HEK293 (cell line): ENCODE measurements at regions not wholly inside any gene's neighbourhood (a gene's known extent, or its start where the extent isn't known, plus 50 kb on each side); places are given as distances from the start of the nearest gene placed in this dataset.

Source experiments
- CTCF ChIA-PET: fragments of 350-600 bp; formaldehyde crosslinking; extraction: SDS; loops from one replicate; lab custom pipeline; 2021; ENCODE audit warnings: antibody characterized with exemption; lab: Yijun Ruan, JAX
- POLR2A ChIA-PET: fragments of 300-600 bp; formaldehyde crosslinking; extraction: SDS; loops from one replicate; lab custom pipeline; 2020; ENCODE audit warnings: antibody characterized with exemption, inconsistent platforms; lab: Yijun Ruan, JAX
- H3K27ac ChIP-seq: fragments of 200-500 bp; sonication (Bioruptor generic); 2 replicates; pipeline ENCODE4 v1.5.1; 2014; ENCODE audit warnings: low read depth, low read length, control low read depth, inconsistent platforms; ENCODE audit errors: extremely low read depth
- H3K36me3 ChIP-seq, 2 experiments: fragments of 200-500 bp in 1 of 2; sonication (Bioruptor generic) in 1 of 2; 1 replicate in 1 of 2; 2 replicates in 1 of 2; pipeline ENCODE4 v1.5.1; 2014 to 2017; ENCODE audit warnings: inconsistent platforms in 2 of 2, low read length in 2 of 2; ENCODE audit not compliant: control insufficient read depth in 2 of 2, insufficient read depth in 1 of 2
- H3K4me1 ChIP-seq: fragments of 200-500 bp; sonication (Bioruptor generic); 2 replicates; pipeline ENCODE4 v1.5.1; 2014; ENCODE audit warnings: mild to moderate bottlenecking, low read length, inconsistent platforms; ENCODE audit not compliant: control insufficient read depth, insufficient read depth
- H3K4me3 ChIP-seq: 2 replicates; pipeline ENCODE4 v1.5.1; 2011; ENCODE audit warnings: low read depth, mild to moderate bottlenecking, control low read depth, low read length, moderate library complexity
- H3K9me3 ChIP-seq: fragments of 200-500 bp; sonication (Bioruptor generic); 2 replicates; pipeline ENCODE4 v1.5.1; 2014; ENCODE audit warnings: low read depth, low read length, inconsistent platforms; ENCODE audit not compliant: control insufficient read depth, insufficient read depth
- AEBP2 ChIP-seq: fragments of 450-650 bp; formaldehyde crosslinking; IDR thresholded peaks from 2 replicates; pipeline ENCODE4 v1.5.1; 2016; ENCODE audit warnings: missing biosample characterization, missing genetic modification characterization, borderline replicate concordance
- SCRT1 ChIP-seq: fragments of 450-650 bp; formaldehyde crosslinking; IDR thresholded peaks from 2 replicates; pipeline ENCODE4 v1.5.1; 2016; ENCODE audit warnings: missing biosample characterization, missing genetic modification characterization, borderline replicate concordance
- SP3 ChIP-seq: fragments of 450-650 bp; formaldehyde crosslinking; IDR thresholded peaks from 2 replicates; pipeline ENCODE4 v1.5.1; 2016; ENCODE audit warnings: missing biosample characterization, missing genetic modification characterization
- ZBTB7A ChIP-seq: fragments of 450-650 bp; formaldehyde crosslinking; IDR thresholded peaks from 2 replicates; pipeline ENCODE4 v1.5.1; 2016; ENCODE audit warnings: low read depth, missing biosample characterization, missing genetic modification characterization
- ZFP37 ChIP-seq: fragments of 450-650 bp; formaldehyde crosslinking; IDR thresholded peaks from 2 replicates; pipeline ENCODE4 v1.5.1; 2016; ENCODE audit warnings: missing biosample characterization, missing genetic modification characterization
- ZFP41 ChIP-seq: fragments of 450-650 bp; formaldehyde crosslinking; IDR thresholded peaks from 2 replicates; pipeline ENCODE4 v1.5.1; 2016; ENCODE audit warnings: missing biosample characterization, missing genetic modification characterization, borderline replicate concordance
- ZIC2 ChIP-seq: fragments of 450-650 bp; formaldehyde crosslinking; IDR thresholded peaks from 2 replicates; pipeline ENCODE4 v1.5.1; 2016; ENCODE audit warnings: missing biosample characterization, missing genetic modification characterization
- ZNF121 ChIP-seq: fragments of 450-650 bp; formaldehyde crosslinking; IDR thresholded peaks from 2 replicates; pipeline ENCODE4 v1.5.1; 2016; ENCODE audit warnings: missing biosample characterization, missing genetic modification characterization
- ZNF174 ChIP-seq: fragments of 450-650 bp; formaldehyde crosslinking; IDR thresholded peaks from 2 replicates; pipeline ENCODE4 v1.5.0; 2017; ENCODE audit warnings: missing biosample characterization, mild to moderate bottlenecking, missing genetic modification characterization
- ZNF214 ChIP-seq: fragments of 450-650 bp; formaldehyde crosslinking; IDR thresholded peaks from 2 replicates; pipeline ENCODE4 v1.5.1; 2017; ENCODE audit warnings: missing biosample characterization, mild to moderate bottlenecking, missing genetic modification characterization, borderline replicate concordance
- ZNF274 ChIP-seq, 2 experiments: fragments of 200-500 bp in 1 of 2; fragments of 450-650 bp in 1 of 2; sonication (Bioruptor generic) in 1 of 2; formaldehyde crosslinking in 1 of 2; IDR thresholded peaks; 2 replicates each; pipeline versions ENCODE4 v1.5.1 to v1.6.1; 2014 to 2016; ENCODE audit warnings: borderline replicate concordance in 1 of 2, inconsistent platforms in 1 of 2, low read length in 1 of 2, missing biosample characterization in 1 of 2, missing genetic modification characterization in 1 of 2
- ZNF426 ChIP-seq: fragments of 450-650 bp; formaldehyde crosslinking; IDR thresholded peaks from 2 replicates; pipeline ENCODE4 v1.5.1; 2017; ENCODE audit warnings: missing biosample characterization, missing genetic modification characterization, mild to moderate bottlenecking, inconsistent platforms, moderate library complexity
- ZNF433 ChIP-seq: fragments of 450-650 bp; formaldehyde crosslinking; IDR thresholded peaks from 2 replicates; pipeline ENCODE4 v1.5.1; 2016; ENCODE audit warnings: missing biosample characterization, missing genetic modification characterization, low read depth
- ZNF449 ChIP-seq: fragments of 450-650 bp; formaldehyde crosslinking; IDR thresholded peaks from 2 replicates; pipeline ENCODE4 v1.5.1; 2017; ENCODE audit warnings: missing biosample characterization, mild to moderate bottlenecking, missing genetic modification characterization, moderate library complexity
- ZNF510 ChIP-seq: fragments of 450-650 bp; formaldehyde crosslinking; IDR thresholded peaks from 2 replicates; pipeline ENCODE4 v1.5.1; 2018; ENCODE audit warnings: mild to moderate bottlenecking, missing genetic modification characterization, missing biosample characterization; ENCODE audit not compliant: insufficient replicate concordance
- ZNF529 ChIP-seq: fragments of 450-650 bp; formaldehyde crosslinking; IDR thresholded peaks from 2 replicates; pipeline ENCODE4 v1.5.1; 2017; ENCODE audit warnings: missing genetic modification characterization, missing biosample characterization; ENCODE audit not compliant: insufficient replicate concordance
- ZNF548 ChIP-seq: fragments of 450-650 bp; formaldehyde crosslinking; IDR thresholded peaks from 2 replicates; pipeline ENCODE4 v1.5.1; 2016; ENCODE audit warnings: missing biosample characterization, missing genetic modification characterization
- ZNF560 ChIP-seq: fragments of 450-650 bp; formaldehyde crosslinking; IDR thresholded peaks from 2 replicates; pipeline ENCODE4 v1.5.1; 2017; ENCODE audit warnings: missing biosample characterization, missing genetic modification characterization, borderline replicate concordance
- ZNF610 ChIP-seq: fragments of 450-650 bp; formaldehyde crosslinking; IDR thresholded peaks from 2 replicates; pipeline ENCODE4 v1.5.1; 2016; ENCODE audit warnings: missing biosample characterization, missing genetic modification characterization, borderline replicate concordance
- ZNF707 ChIP-seq: fragments of 450-650 bp; formaldehyde crosslinking; IDR thresholded peaks from 2 replicates; pipeline ENCODE4 v1.5.1; 2016; ENCODE audit warnings: missing biosample characterization, missing genetic modification characterization
- ZNF776 ChIP-seq: fragments of 450-650 bp; formaldehyde crosslinking; IDR thresholded peaks from 2 replicates; pipeline ENCODE4 v1.5.0; 2017; ENCODE audit warnings: missing biosample characterization, missing genetic modification characterization, borderline replicate concordance
- ZNF791 ChIP-seq: fragments of 450-650 bp; formaldehyde crosslinking; IDR thresholded peaks from 2 replicates; pipeline ENCODE4 v1.5.1; 2016; ENCODE audit warnings: missing biosample characterization, missing genetic modification characterization
- ZNF830 ChIP-seq: fragments of 450-650 bp; IDR thresholded peaks from 2 replicates; pipeline ENCODE4 v1.5.0; 2018; ENCODE audit warnings: missing biosample characterization, missing genetic modification characterization, low read depth, mild to moderate bottlenecking, moderate library complexity
- ZNF843 ChIP-seq: fragments of 450-650 bp; formaldehyde crosslinking; IDR thresholded peaks from 2 replicates; pipeline ENCODE4 v1.5.1; 2016; ENCODE audit warnings: missing biosample characterization, missing genetic modification characterization
- TF ChIP-seq, protein P1 (sequence below): fragments of 450-650 bp; formaldehyde crosslinking; IDR thresholded peaks from 2 replicates; pipeline ENCODE4 v1.5.1; 2016; ENCODE audit warnings: missing biosample characterization, missing genetic modification characterization

GRCh38 chr6:85961746-85962145 lies 319.1 kb upstream of the SYNCRIP start:
- ChIA-PET CTCF (no interaction called here), POLR2A (no interaction called here)
- Histone ChIP-seq H3K36me3 (no peaks in the 10 kb centered on the region), H3K4me3 (no peak overlapping the region), H3K4me1 (no peaks in the 10 kb centered on the region), H3K27ac (no peak overlapping the region), H3K9me3 (no peaks in the 10 kb centered on the region)
- TF ChIP-seq ZNF510 = no peak

GRCh38 chr6:85961125-85961524 lies 318.4 kb upstream of the SYNCRIP start:
- TF ChIP-seq ZFP41 (tag by site-specific recombination) = no peak
- TF ChIP-seq SCRT1 = no peak
- TF ChIP-seq ZNF426 (tag by site-specific recombination) = no peak
- TF ChIP-seq ZBTB7A (tag by site-specific recombination) = no peak
- no peak for TF ChIP-seq ZNF776
- TF ChIP-seq ZNF274 (IDR thresholded peaks at IDR 0.05; ENCODE audit: low read length) = no peak
- no peak for TF ChIP-seq ZNF274 (tag by site-specific recombination; IDR thresholded peaks at IDR 0.05; ENCODE audit: borderline replicate concordance)
- TF ChIP-seq ZNF449 = no peak
- TF ChIP-seq ZNF548 (tag by site-specific recombination) = no peak
- no peak for TF ChIP-seq ZNF174 (tag by site-specific recombination)
- TF ChIP-seq AEBP2 = no peak
- TF ChIP-seq ZFP37 = no peak
- ChIA-PET POLR2A (no interaction called here), CTCF (no interaction called here)
- Histone ChIP-seq H3K4me1 (no peaks in the 10 kb centered on the region), H3K27ac (no peak overlapping the region), H3K36me3 (no peaks in the 10 kb centered on the region), H3K4me3 (no peak overlapping the region), H3K9me3 (no peaks in the 10 kb centered on the region)

DNA sequence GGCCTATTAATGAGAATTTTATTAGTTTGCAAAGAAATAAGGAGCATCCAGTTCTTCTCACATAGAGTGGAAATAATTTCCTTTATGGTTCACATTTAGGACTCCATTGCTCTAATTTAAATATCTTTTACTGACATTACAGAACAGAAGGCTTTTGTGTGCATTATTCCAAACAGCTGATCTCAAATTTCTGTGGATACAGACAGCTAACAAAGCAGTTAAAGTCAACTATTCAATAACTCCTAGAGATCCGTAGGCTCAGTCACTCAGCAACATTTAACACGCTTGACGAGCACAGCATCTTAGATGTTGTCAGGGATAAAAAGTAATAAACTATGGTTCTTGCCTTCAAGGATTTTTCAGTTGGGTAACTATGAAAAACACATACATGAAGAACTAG lies 305.8 kb upstream of the SYNCRIP start:
- no peaks in the 10 kb centered on the region for H3K4me1 ChIP-seq
- H3K9me3 ChIP-seq = no peaks in the 10 kb centered on the region
- POLR2A ChIA-PET = no interaction called here
- no peak overlapping the region for H3K4me3 ChIP-seq
- TF ChIP-seq ZNF791 (tag by site-specific recombination) (no peak), ZNF610 (no peak), ZNF121 (tag by site-specific recombination) (no peak), ZNF560 (no peak), ZNF510 (no peak), ZNF548 (tag by site-specific recombination) (no peak), ZIC2 (tag by site-specific recombination) (no peak), SP3 (tag by site-specific recombination) (no peak), ZNF843 (no peak), ZNF214 (tag by site-specific recombination) (no peak), SCRT1 (no peak), ZNF707 (tag by site-specific recombination) (no peak), ZNF529 (no peak), ZNF830 (no peak), ZNF433 (tag by site-specific recombination) (no peak)
- TF ChIP-seq, protein P1, sequence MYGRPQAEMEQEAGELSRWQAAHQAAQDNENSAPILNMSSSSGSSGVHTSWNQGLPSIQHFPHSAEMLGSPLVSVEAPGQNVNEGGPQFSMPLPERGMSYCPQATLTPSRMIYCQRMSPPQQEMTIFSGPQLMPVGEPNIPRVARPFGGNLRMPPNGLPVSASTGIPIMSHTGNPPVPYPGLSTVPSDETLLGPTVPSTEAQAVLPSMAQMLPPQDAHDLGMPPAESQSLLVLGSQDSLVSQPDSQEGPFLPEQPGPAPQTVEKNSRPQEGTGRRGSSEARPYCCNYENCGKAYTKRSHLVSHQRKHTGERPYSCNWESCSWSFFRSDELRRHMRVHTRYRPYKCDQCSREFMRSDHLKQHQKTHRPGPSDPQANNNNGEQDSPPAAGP = no peak
- TF ChIP-seq, all 188 proteins: peak for 0
- H3K27ac ChIP-seq = no peak overlapping the region
- CTCF ChIA-PET = no interaction called here
- no peaks in the 10 kb centered on the region for H3K36me3 ChIP-seq
